ENCODE measurements at regions not wholly inside any gene's neighbourhood (a gene's known extent, or its start where the extent isn't known, plus 50 kb on each side); places are given as distances from the start of the nearest gene placed in this dataset.
"Not testable (repeated sequence)": the region's sequence is repeated elsewhere in the genome, so short reads cannot be mapped to it uniquely, and the experiment has no call there.

GRCh38 chr5:107005653-107006052 lies 665.1 kb downstream of the EFNA5 start:
- TF ChIP-seq CTCF (IDR thresholded peaks at IDR 0.05; ENCODE audit: low read depth, low read length, missing control alignments): no peak
- DNase-seq (ENCODE audit: low read depth): no peak
- in situ Hi-C loops (cut with HindIII; ENCODE audit: low sequenced_read_pairs): no loop called here
- H3K4me3 ChIP-seq (ENCODE audit: low read depth, low read length): no peak overlapping the region

GRCh38 chr5:107005161-107005560 lies 665.6 kb downstream of the EFNA5 start:
- DNase-seq (ENCODE audit: low read depth): no peak
- TF ChIP-seq CTCF (IDR thresholded peaks at IDR 0.05; ENCODE audit: low read depth, low read length, missing control alignments): no peak
- in situ Hi-C loops (cut with HindIII; ENCODE audit: low sequenced_read_pairs): no loop called here
- H3K4me3 ChIP-seq (ENCODE audit: low read depth, low read length): no peak overlapping the region

GRCh38 chr5:107002115-107002514 lies 668.6 kb downstream of the EFNA5 start:
- no peak overlapping the region for H3K4me3 ChIP-seq (ENCODE audit: low read depth, low read length)
- no peak for TF ChIP-seq CTCF (IDR thresholded peaks at IDR 0.05; ENCODE audit: low read depth, low read length, missing control alignments)
- in situ Hi-C loops (cut with HindIII; ENCODE audit: low sequenced_read_pairs): no loop called here
- DNase-seq (ENCODE audit: low read depth): no peak

GRCh38 chr5:106999506-106999905 lies 671.2 kb downstream of the EFNA5 start:
- in situ Hi-C loops (cut with HindIII; ENCODE audit: low sequenced_read_pairs); H3K4me3 ChIP-seq (ENCODE audit: low read depth, low read length); DNase-seq (ENCODE audit: low read depth): not testable (repeated sequence)

GRCh38 chr5:106986006-106986405 lies 684.7 kb downstream of the EFNA5 start:
- H3K4me3 ChIP-seq (ENCODE audit: low read depth, low read length): no peak overlapping the region
- in situ Hi-C loops (cut with HindIII; ENCODE audit: low sequenced_read_pairs): no loop called here
- DNase-seq (ENCODE audit: low read depth): no peak
- TF ChIP-seq CTCF (IDR thresholded peaks at IDR 0.05; ENCODE audit: low read depth, low read length, missing control alignments): no peak

- in situ Hi-C loops (cut with HindIII; ENCODE audit: low sequenced_read_pairs): no loop called here
- no peak for TF ChIP-seq CTCF (IDR thresholded peaks at IDR 0.05; ENCODE audit: low read depth, low read length, missing control alignments)
- no peak for DNase-seq (ENCODE audit: low read depth)
- H3K4me3 ChIP-seq (ENCODE audit: low read depth, low read length): no peak overlapping the region
Measured at GRCh38 chr5:106985174-106985573, 685.6 kb downstream of the EFNA5 start.

- DNase-seq (ENCODE audit: low read depth); in situ Hi-C loops (cut with HindIII; ENCODE audit: low sequenced_read_pairs); H3K4me3 ChIP-seq (ENCODE audit: low read depth, low read length): not testable (repeated sequence)
Measured at GRCh38 chr5:106979178-106979577, 691.6 kb downstream of the EFNA5 start.

GRCh38 chr5:106978582-106979165 lies 692.1 kb downstream of the EFNA5 start:
- DNase-seq (ENCODE audit: low read depth); in situ Hi-C loops (cut with HindIII; ENCODE audit: low sequenced_read_pairs); H3K4me3 ChIP-seq (ENCODE audit: low read depth, low read length): not testable (repeated sequence)
